ENCODE measurements at regions not wholly inside any gene's neighbourhood (a gene's known extent, or its start where the extent isn't known, plus 50 kb on each side); places are given as distances from the start of the nearest gene placed in this dataset.

DNA sequence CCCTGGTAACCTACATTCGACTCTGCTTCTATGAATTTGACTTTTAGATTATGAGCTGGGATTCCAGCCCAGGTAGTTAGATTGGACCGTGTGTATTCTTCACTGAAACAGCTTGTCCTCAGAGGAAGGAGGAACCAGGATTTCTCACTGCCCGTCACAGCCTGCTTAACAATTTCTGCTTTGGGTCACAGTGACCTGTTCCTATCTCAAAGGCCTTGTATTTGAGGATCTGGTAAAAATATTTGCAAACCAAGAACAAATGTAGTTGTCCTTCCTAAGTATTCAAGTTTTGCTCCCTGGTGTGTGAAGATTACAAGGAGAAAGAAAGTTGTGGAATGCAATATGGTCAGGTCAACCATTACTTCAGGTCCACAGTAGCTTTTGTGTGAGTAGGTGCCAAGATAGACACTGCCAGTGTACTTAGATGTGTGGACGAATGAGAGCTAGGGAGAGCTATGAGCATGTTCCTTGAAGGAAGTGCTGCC lies 55.1 kb downstream of the KIF4B start:
- intact Hi-C loops (cut with DNase I, micrococcal nuclease) = no loop called here
- Histone ChIP-seq H3K36me3 (ENCODE audit: low read depth) (no peaks in the 10 kb centered on the region), H3K4me3 (no peak overlapping the region), H3K9me3 (no peaks in the 10 kb centered on the region), H3K4me1 (ENCODE audit: low read depth) (no peaks in the 10 kb centered on the region)
- DNase-seq = no peak
- no peak for ATAC-seq
- TF ChIP-seq, protein P1, sequence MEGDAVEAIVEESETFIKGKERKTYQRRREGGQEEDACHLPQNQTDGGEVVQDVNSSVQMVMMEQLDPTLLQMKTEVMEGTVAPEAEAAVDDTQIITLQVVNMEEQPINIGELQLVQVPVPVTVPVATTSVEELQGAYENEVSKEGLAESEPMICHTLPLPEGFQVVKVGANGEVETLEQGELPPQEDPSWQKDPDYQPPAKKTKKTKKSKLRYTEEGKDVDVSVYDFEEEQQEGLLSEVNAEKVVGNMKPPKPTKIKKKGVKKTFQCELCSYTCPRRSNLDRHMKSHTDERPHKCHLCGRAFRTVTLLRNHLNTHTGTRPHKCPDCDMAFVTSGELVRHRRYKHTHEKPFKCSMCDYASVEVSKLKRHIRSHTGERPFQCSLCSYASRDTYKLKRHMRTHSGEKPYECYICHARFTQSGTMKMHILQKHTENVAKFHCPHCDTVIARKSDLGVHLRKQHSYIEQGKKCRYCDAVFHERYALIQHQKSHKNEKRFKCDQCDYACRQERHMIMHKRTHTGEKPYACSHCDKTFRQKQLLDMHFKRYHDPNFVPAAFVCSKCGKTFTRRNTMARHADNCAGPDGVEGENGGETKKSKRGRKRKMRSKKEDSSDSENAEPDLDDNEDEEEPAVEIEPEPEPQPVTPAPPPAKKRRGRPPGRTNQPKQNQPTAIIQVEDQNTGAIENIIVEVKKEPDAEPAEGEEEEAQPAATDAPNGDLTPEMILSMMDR (IDR thresholded peaks at IDR 0.05) = no peak

DNA sequence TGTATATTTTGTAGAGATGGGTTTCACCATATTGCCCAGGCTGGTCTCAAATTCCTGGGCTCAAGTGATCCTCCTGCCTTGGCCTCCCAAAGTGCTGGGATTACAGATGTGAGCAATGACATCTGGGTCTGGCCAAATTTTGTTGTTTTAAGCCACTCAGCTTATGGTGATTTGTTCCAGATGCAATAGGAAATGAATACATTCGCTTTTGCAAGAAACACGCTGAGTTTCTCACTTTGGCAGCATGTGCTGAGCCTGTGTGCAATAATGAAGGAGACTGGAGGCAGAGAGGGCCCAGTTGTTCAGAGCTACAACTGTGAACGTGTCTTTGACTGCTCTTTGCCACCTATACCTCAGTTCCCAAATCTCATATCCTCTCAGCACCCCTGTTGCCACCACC lies 56.4 kb downstream of the KIF4B start:
- H3K9me3 ChIP-seq = no peaks in the 10 kb centered on the region
- no peaks in the 10 kb centered on the region for H3K36me3 ChIP-seq (ENCODE audit: low read depth)
- DNase-seq (no peak), ATAC-seq (no peak)
- no peaks in the 10 kb centered on the region for H3K4me1 ChIP-seq (ENCODE audit: low read depth)
- TF ChIP-seq, protein P1 (IDR thresholded peaks at IDR 0.05) = no peak
- H3K4me3 ChIP-seq = no peak overlapping the region
- intact Hi-C loops (cut with DNase I, micrococcal nuclease) = no loop called here

DNA sequence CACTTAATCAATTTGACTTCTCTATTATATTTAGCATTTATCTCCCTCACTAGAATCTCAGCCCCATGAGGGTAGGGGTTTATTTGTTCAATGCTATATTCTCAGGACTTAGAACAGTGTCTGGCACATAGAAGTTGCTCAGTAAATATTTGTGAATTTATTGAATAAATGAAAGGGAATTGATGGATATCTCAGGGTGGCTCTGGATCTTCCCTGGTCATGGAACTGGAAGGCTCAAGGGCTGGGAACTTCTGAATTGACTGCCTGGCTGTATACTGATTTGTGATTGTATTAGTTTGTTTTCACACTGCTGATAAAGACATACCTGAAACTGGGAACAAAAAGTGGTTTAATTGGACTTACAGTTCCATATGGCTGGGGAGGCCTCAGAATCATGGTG lies 57.2 kb downstream of the KIF4B start:
- H3K4me3 ChIP-seq = no peak overlapping the region
- H3K9me3 ChIP-seq = no peaks in the 10 kb centered on the region
- H3K4me1 ChIP-seq (ENCODE audit: low read depth) = no peaks in the 10 kb centered on the region
- ATAC-seq (no peak), DNase-seq (no peak)
- intact Hi-C loops (cut with DNase I, micrococcal nuclease) = no loop called here
- no peaks in the 10 kb centered on the region for H3K36me3 ChIP-seq (ENCODE audit: low read depth)
- TF ChIP-seq, protein P1 (IDR thresholded peaks at IDR 0.05) = no peak

DNA sequence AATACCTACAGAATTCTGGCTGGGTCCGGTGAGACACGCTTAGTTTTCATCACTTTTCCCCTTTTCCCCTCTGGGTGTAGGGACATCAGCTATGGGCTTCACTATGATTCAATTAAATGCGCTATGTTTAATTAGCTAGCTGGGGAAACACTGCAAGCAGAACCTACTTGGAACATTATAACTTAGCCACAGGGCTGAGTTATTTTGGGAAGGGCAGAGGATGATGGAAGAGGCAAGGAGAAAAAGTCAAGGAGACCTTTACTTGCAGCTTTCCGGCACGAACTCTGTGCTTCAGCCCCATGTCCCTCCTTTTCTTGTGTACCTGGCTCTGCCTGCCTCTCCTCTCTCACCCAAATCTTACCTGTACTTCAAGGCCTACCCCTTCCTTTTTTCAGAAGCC lies 62.8 kb downstream of the KIF4B start:
- Histone ChIP-seq H3K4me1 (ENCODE audit: low read depth) (no peaks in the 10 kb centered on the region), H3K9me3 (no peaks in the 10 kb centered on the region), H3K4me3 (no peak overlapping the region), H3K36me3 (ENCODE audit: low read depth) (no peaks in the 10 kb centered on the region)
- no peak for DNase-seq
- TF ChIP-seq, protein P1 (IDR thresholded peaks at IDR 0.05) = no peak
- intact Hi-C loops (cut with DNase I, micrococcal nuclease) = no loop called here
- ATAC-seq = no peak

DNA sequence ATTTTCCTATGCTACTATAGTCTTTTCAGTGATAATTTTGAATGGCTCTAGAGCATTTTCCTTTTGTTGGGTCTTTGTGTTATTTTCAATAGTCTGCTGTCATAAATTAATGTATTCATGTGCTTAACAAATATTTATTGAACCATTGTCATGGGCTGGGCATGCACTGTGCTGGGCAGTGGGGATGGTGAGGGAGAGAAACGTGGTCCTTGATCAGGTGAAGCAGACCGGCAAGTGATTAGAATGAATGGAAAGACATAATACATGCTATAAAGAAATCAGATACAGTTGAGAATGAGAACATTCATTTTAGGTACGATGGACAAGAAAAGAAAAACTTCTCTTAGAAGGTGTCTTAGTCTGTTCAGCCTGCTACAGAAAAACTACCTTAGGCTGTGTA lies 66.1 kb downstream of the KIF4B start:
- H3K4me1 ChIP-seq (ENCODE audit: low read depth) = no peaks in the 10 kb centered on the region
- H3K36me3 ChIP-seq (ENCODE audit: low read depth) = no peaks in the 10 kb centered on the region
- ATAC-seq (no peak), DNase-seq (no peak)
- intact Hi-C loops (cut with DNase I, micrococcal nuclease) = no loop called here
- H3K4me3 ChIP-seq = no peak overlapping the region
- TF ChIP-seq, protein P1 (IDR thresholded peaks at IDR 0.05) = no peak
- no peaks in the 10 kb centered on the region for H3K9me3 ChIP-seq

DNA sequence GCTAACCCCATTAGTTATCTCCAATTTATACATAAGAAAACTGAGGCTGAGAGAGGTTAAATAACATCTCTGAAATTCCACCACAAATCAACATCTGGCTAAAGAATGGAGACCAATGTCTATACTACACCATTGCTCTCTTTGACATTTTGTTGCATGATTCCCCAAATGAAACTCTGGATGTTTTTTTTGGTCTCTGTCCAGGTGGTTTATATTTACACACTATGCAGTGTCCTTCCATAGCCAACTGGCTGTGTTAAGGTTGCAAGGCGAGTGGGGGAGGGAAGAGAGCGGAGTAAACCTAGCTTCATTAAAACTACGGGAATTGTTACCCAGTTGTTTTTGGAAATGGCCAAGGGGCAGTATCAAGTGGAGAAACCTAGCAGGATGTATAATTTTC lies 67.2 kb downstream of the KIF4B start:
- intact Hi-C loops (cut with DNase I, micrococcal nuclease) = no loop called here
- DNase-seq = no peak
- no peaks in the 10 kb centered on the region for H3K4me1 ChIP-seq (ENCODE audit: low read depth)
- TF ChIP-seq, protein P1 (IDR thresholded peaks at IDR 0.05) = no peak
- no peak overlapping the region for H3K4me3 ChIP-seq
- no peak for ATAC-seq
- no peaks in the 10 kb centered on the region for H3K36me3 ChIP-seq (ENCODE audit: low read depth)
- no peaks in the 10 kb centered on the region for H3K9me3 ChIP-seq

Measured in mucosa of descending colon (tissue), 3 donors.